Uterus (tissue), 3 donors: ENCODE measurements at regions not wholly inside any gene's neighbourhood (a gene's known extent, or its start where the extent isn't known, plus 50 kb on each side); places are given as distances from the start of the nearest gene placed in this dataset.

Experiments used
- DNase-seq, 2 donors: peaks; one replicate each; pipeline ENCODE4 v3.0.0-alpha.2; 2019 to 2020
- H3K27ac ChIP-seq, 2 donors: fragments of 200-600 bp; sonication (generic); 1 replicate in 1 of 2; 2 replicates in 1 of 2; pipeline ENCODE4 v1.5.1; 2016 to 2018
- H3K27me3 ChIP-seq, 2 donors: fragments of 200-600 bp; sonication (generic); one replicate each; pipeline ENCODE4 v1.5.1; 2018 to 2019; ENCODE audit warnings: control low read depth in 1 of 2
- H3K36me3 ChIP-seq, 2 donors: fragments of 200-600 bp; sonication (generic); one replicate each; pipeline ENCODE4 v1.5.1; 2019; ENCODE audit warnings: control low read depth in 1 of 2
- H3K4me1 ChIP-seq, 2 donors: fragments of 200-600 bp; sonication (generic); one replicate each; pipeline ENCODE4 v1.5.1; 2018 to 2019; ENCODE audit warnings: control low read depth in 1 of 2
- H3K4me3 ChIP-seq, 2 donors: fragments of 200-600 bp; sonication (generic); 1 replicate in 1 of 2; 2 replicates in 1 of 2; pipeline ENCODE4 v1.5.1; 2018 to 2019; ENCODE audit warnings: mild to moderate bottlenecking in 1 of 2
- H3K9me3 ChIP-seq, 2 donors: fragments of 200-600 bp; sonication (generic); one replicate each; pipeline ENCODE4 v1.5.1; 2019; ENCODE audit warnings: control low read depth in 1 of 2
- POLR2A ChIP-seq, 2 donors: fragments of 450-650 bp; IDR thresholded peaks; one replicate each; pipeline ENCODE4 v1.6.1; 2016; ENCODE audit warnings: antibody characterized with exemption in 2 of 2, mild to moderate bottlenecking in 1 of 2, moderate library complexity in 1 of 2
- intact Hi-C: fragments of 100-400 bp; cut with DNase I; formaldehyde crosslinking; loops from one replicate; pipeline ENCODE4 v1.15.1; 2023; ENCODE audit warnings: low total_unique reads
- TF ChIP-seq, protein P1 (sequence below), 4 experiments: fragments of 200-600 bp in 2 of 4; fragments of 450-650 bp in 2 of 4; sonication (generic) in 2 of 4; IDR thresholded peaks; one replicate each; pipeline ENCODE4 v1.5.1; 2016 to 2019; ENCODE audit warnings: antibody characterized with exemption in 4 of 4, mild to moderate bottlenecking in 2 of 4, moderate library complexity in 1 of 4
- donor health status: DM: yes; HTN: yes; CAD: no.

DNA sequence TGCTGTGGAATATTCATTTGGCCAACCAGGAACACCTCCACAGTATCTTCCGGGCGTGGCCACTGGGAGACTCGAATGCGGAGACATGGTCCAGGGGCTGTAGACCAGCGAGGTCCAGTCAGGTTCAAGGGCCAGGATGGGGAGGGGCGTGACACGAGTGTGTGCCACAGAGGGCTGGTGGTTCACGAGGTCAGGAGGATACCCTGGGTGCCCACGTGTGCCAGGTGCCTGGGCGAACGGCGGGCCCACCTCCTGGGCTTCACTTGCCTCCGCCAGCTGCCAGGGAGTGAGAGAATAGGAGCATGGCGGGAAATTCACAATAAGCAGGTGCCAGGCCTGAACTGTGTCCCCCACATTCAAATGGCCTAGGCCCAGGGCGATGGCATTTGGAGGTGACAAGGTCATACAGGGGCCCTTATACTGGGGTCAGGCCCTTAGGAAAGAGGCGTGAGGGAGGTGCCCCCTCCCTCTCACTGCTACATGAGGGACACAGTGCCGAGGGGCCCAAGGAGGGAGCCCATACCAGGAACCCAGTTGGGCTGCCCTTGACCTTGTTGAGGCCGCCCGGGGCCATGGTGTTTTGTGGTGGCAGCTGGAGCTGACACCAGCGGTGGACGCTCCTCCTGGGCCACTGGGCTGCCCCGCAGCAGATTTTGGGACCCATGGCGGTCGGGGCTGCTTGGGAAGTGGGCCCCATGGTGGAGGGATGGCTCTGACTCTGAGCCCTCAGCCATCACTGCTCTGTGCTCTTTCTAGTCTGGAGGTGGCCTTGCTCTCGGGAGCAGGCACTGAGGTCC lies 1268.9 kb downstream of the BRD1 start:
- no peak for DNase-seq
- Histone ChIP-seq H3K9me3 (no peaks in the 10 kb centered on the region), H3K4me1 (no peaks in the 10 kb centered on the region), H3K27me3 (no peaks in the 10 kb centered on the region), H3K36me3 (no peaks in the 10 kb centered on the region), H3K4me3 (no peak overlapping the region), H3K27ac (no peak overlapping the region)
- TF ChIP-seq, protein P1, sequence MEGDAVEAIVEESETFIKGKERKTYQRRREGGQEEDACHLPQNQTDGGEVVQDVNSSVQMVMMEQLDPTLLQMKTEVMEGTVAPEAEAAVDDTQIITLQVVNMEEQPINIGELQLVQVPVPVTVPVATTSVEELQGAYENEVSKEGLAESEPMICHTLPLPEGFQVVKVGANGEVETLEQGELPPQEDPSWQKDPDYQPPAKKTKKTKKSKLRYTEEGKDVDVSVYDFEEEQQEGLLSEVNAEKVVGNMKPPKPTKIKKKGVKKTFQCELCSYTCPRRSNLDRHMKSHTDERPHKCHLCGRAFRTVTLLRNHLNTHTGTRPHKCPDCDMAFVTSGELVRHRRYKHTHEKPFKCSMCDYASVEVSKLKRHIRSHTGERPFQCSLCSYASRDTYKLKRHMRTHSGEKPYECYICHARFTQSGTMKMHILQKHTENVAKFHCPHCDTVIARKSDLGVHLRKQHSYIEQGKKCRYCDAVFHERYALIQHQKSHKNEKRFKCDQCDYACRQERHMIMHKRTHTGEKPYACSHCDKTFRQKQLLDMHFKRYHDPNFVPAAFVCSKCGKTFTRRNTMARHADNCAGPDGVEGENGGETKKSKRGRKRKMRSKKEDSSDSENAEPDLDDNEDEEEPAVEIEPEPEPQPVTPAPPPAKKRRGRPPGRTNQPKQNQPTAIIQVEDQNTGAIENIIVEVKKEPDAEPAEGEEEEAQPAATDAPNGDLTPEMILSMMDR (IDR thresholded peaks at IDR 0.05): no peak
- TF ChIP-seq POLR2A (IDR thresholded peaks at IDR 0.05): no peak
- intact Hi-C loops: no loop called here

DNA sequence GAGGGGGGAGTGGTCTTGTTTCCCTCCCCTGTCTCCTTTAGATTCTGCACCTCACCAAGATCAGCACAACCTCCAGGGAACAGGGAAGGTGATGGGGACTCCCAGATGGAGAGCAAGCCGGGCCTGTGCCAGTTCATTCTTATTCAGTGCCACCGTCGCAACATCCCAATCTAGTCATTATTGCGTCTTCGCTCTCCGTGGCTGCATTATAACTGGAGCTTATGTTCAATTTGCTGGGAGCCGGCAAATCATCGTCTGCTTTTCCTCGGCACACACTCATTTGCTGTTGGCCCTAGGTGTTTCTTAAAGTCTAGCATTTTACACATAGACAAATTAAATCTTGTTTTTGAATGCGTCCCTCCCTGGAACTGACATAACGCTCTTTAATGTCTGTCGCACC lies 1269.7 kb downstream of the BRD1 start:
- intact Hi-C loops: no loop called here
- Histone ChIP-seq H3K27me3 (no peaks in the 10 kb centered on the region), H3K36me3 (no peaks in the 10 kb centered on the region), H3K4me3 (no peak overlapping the region), H3K27ac (no peak overlapping the region), H3K4me1 (no peaks in the 10 kb centered on the region), H3K9me3 (no peaks in the 10 kb centered on the region)
- TF ChIP-seq, protein P1 (IDR thresholded peaks at IDR 0.05): no peak
- TF ChIP-seq POLR2A (IDR thresholded peaks at IDR 0.05): no peak
- DNase-seq: no peak

DNA sequence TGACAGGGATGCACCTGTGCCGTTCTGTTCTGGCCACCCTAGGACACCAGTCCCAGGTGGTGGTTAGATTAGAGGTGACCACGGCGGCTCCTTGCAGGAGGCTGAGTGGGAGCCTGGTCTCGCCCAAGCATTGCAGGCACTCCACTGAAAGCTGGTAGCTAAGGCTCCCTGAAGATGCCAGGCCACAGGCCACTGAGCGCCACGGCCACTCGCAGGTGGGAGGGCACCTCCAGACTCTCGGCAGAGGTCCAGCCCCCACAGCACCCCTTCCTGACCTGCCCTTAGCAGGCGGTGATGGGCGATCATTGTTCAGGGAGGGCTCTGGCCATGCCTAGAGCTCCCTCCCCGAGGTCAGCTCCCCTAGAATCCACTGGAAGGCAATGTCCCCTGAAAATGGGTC lies 1270.2 kb downstream of the BRD1 start:
- no peaks in the 10 kb centered on the region for H3K4me1 ChIP-seq

DNA sequence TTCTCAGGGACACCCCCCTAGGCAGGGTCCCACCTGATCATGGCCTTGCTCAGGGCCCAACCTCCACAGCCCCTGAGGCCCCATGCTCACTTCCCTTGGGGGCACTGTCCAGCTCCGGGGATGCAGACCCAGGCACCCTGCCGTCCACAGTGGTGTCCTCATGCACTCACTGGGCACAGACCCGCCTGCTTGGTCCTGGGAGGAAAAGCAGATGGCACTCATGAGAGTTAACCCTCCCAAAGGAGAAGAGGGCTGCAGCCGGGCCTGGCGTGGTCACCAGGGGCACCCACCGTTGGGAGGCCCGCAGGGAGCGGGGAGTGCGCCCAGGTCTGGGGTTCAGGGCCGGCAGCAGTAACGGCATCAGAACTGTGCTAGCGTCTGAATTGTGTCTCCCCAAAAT lies 1270.9 kb downstream of the BRD1 start:
- no peaks in the 10 kb centered on the region for H3K4me1 ChIP-seq
- intact Hi-C loops: no loop called here
- H3K27ac ChIP-seq: no peak overlapping the region
- no peak for DNase-seq
- no peaks in the 10 kb centered on the region for H3K36me3 ChIP-seq
- no peaks in the 10 kb centered on the region for H3K27me3 ChIP-seq
- H3K4me3 ChIP-seq: no peak overlapping the region
- H3K9me3 ChIP-seq: no peaks in the 10 kb centered on the region
- TF ChIP-seq, protein P1 (IDR thresholded peaks at IDR 0.05): no peak
- no peak for TF ChIP-seq POLR2A (IDR thresholded peaks at IDR 0.05)

More for the DNA sequence above, 1270.2 kb downstream of the BRD1 start:
- TF ChIP-seq, protein P1 (IDR thresholded peaks at IDR 0.05): no peak
- TF ChIP-seq POLR2A (IDR thresholded peaks at IDR 0.05): no peak
- no peaks in the 10 kb centered on the region for H3K36me3 ChIP-seq
- no peak overlapping the region for H3K27ac ChIP-seq
- no peak overlapping the region for H3K4me3 ChIP-seq
- no peak for DNase-seq
- intact Hi-C loops: no loop called here
- no peaks in the 10 kb centered on the region for H3K27me3 ChIP-seq
- H3K9me3 ChIP-seq: no peaks in the 10 kb centered on the region

DNA sequence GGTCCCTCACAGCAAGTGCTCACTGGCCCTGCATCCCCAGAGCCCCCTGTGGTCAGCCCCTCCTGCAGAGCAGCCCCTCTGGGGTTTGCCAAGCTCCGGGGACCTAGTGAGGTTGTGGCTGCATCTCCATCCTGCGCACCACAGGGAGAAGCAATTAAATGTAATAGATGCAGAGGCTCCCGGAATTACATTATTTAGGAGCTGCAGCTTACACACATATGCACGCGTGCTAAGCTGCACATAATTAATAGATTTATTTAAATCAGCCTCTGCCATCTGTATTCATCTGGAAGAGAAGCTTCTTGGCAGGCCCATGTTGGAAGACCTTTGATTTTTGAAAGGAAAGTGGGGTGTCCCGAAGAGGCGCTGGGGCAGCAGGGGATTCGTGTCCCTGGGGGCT lies 1271.5 kb downstream of the BRD1 start:
- no peak for DNase-seq
- Histone ChIP-seq H3K27me3 (no peaks in the 10 kb centered on the region), H3K9me3 (no peaks in the 10 kb centered on the region), H3K4me1 (no peaks in the 10 kb centered on the region), H3K4me3 (no peak overlapping the region), H3K27ac (no peak overlapping the region), H3K36me3 (no peaks in the 10 kb centered on the region)
- TF ChIP-seq, protein P1 (IDR thresholded peaks at IDR 0.05): no peak
- TF ChIP-seq POLR2A (IDR thresholded peaks at IDR 0.05): no peak
- intact Hi-C loops: no loop called here
